SK-N-SH treated with all-trans-retinoic acid at 6 μM for 48 hours (cell line): ENCODE measurements at regions not wholly inside any gene's neighbourhood (a gene's known extent, or its start where the extent isn't known, plus 50 kb on each side); places are given as distances from the start of the nearest gene placed in this dataset.

ENCODE experiments used
- CREB5 ChIP-seq: fragments of 250-450 bp; sonication (Bioruptor Pico); IDR thresholded peaks from 2 replicates; pipeline ENCODE4 v1.5.1; 2020; ENCODE audit warnings: low read depth, mild to moderate bottlenecking, moderate library complexity
- GLIS3 ChIP-seq: fragments of 250-450 bp; sonication (Bioruptor Pico); IDR thresholded peaks from 2 replicates; pipeline ENCODE4 v1.5.0; 2020; ENCODE audit warnings: mild to moderate bottlenecking, moderate library complexity
- RARB ChIP-seq: fragments of 250-450 bp; sonication (Bioruptor Pico); IDR thresholded peaks from 2 replicates; pipeline ENCODE4 v1.8.0; 2021; ENCODE audit warnings: mild to moderate bottlenecking, moderate library complexity
- TCF4 ChIP-seq: fragments of 250-450 bp; sonication (Bioruptor Pico); IDR thresholded peaks from 2 replicates; pipeline ENCODE4 v1.8.0; 2021; ENCODE audit warnings: mild to moderate bottlenecking, moderate library complexity, borderline replicate concordance
- TOX ChIP-seq: fragments of 250-450 bp; sonication (Bioruptor Pico); IDR thresholded peaks from 2 replicates; pipeline ENCODE4 v1.8.0; 2021; ENCODE audit warnings: mild to moderate bottlenecking, moderate library complexity, borderline replicate concordance
- TSHZ2 ChIP-seq: fragments of 250-450 bp; sonication (Bioruptor Pico); IDR thresholded peaks from 2 replicates; pipeline ENCODE4 v1.5.0; 2020; ENCODE audit warnings: mild to moderate bottlenecking, moderate library complexity

- TF ChIP-seq RARB (CRISPR knock-in tag) (no peak), TSHZ2 (CRISPR knock-in tag) (no peak), GLIS3 (no peak), TCF4 (CRISPR knock-in tag) (no peak), TOX (CRISPR knock-in tag) (no peak), CREB5 (no peak)
Observed at GRCh38 chr14:82830596-82830995, 1296.9 kb upstream of the SEL1L start.
